ENCODE measurements at regions not wholly inside any gene's neighbourhood (a gene's known extent, or its start where the extent isn't known, plus 50 kb on each side); places are given as distances from the start of the nearest gene placed in this dataset.

DNA sequence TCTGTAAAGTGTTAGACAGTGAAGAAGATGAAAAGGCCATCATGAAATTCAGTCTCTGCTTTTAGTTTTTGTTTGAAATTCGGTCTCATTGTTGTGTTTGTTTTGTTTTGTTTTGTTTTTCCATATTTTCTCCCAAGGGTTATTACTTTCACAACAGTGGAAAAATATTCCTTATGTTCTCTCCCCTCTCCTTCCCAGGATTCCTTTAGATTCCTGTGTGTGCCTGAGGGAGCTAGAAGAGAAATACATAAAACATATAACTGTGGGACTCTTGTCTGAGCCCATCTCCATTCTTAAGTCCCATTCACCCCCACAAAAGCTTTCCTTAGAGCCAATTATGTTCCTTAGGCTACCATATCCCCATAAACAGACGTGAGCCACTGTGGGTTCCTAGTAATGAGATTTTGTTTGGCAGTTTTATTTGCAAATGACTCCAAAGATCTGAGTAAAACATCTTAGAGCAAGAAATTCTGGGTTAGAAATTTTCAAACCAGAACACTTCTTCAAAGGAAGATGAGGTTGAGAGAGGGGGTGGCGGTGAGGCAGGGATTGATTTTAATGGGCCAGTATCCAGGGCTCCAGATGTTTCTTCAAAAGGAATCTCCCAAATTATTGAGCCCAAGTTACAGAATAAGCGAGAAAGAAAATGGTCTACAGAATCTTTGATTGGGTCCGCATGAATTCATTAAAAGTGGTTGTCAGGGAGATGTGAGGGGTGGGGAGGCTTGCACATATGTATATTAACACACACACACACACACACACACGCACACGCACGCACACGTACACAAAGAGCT is 157.8 kb upstream of the TNP1 start:
- Histone ChIP-seq H3K4me3 (ENCODE audit: low read length) (no peak overlapping the region), H3K9me3 (ENCODE audit: low read length) (no peaks in the 10 kb centered on the region), H3K27ac (ENCODE audit: low read length) (no peak overlapping the region), H3K4me1 (ENCODE audit: low read length) (no peaks in the 10 kb centered on the region), H3K9me2 (replicated peaks; ENCODE audit: insufficient read depth, low read length) (no peaks in the 10 kb centered on the region), H4K20me1 (ENCODE audit: insufficient read depth, low read depth, low read length) (no peaks in the 10 kb centered on the region), H3K9ac (ENCODE audit: low read length) (no peak overlapping the region), H2AFZ (ENCODE audit: low read length) (no peak overlapping the region), H3K27me3 (ENCODE audit: low read length) (no peaks in the 10 kb centered on the region; the same call in 1 of the 2 replicates), H3K4me2 (ENCODE audit: low read depth, low read length, poor library complexity, severe bottlenecking) (no peak overlapping the region), H3K36me3 (ENCODE audit: insufficient read depth, low read length) (no peaks in the 10 kb centered on the region), H3K79me2 (ENCODE audit: low read length) (no peaks in the 10 kb centered on the region)
- no peak for DNase-seq

DNA sequence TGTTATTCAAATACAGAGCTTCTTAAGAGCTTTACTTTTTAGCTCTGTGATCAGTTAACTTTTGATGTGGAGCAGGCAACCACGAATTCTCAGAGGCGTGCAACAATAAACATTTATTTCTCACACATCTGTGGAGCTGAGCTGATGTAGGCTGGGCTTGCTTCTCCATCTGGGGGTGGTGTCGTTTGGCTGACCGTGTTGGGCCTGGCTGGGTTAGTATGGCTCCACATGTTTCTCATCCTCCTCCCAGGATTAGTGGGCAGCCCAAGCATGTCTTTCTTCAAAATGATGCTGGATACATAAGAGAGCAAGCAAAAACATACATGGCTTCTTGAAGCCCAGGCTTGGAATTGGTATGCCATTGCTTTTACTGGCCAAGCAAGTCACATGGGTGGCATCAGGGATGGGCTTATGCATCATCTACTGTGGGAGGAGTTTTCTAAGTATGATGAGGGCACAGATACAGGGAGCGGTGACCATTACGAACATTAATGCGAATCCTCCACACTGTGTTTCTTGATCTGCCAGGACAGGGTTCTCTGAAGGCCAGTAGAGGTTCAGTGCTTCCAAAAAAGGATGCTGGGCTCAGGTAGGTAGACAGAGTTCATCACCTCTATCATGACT is 157.0 kb upstream of the TNP1 start:
- no peak overlapping the region for H3K4me2 ChIP-seq (ENCODE audit: low read depth, low read length, poor library complexity, severe bottlenecking)
- no peaks in the 10 kb centered on the region for H4K20me1 ChIP-seq (ENCODE audit: insufficient read depth, low read depth, low read length)
- no peak overlapping the region for H3K27ac ChIP-seq (ENCODE audit: low read length)
- H3K4me1 ChIP-seq (ENCODE audit: low read length), result no peaks in the 10 kb centered on the region
- H3K9me3 ChIP-seq (ENCODE audit: low read length), result no peaks in the 10 kb centered on the region
- H2AFZ ChIP-seq (ENCODE audit: low read length), result no peak overlapping the region
- H3K4me3 ChIP-seq (ENCODE audit: low read length), result no peak overlapping the region
- no peaks in the 10 kb centered on the region for H3K79me2 ChIP-seq (ENCODE audit: low read length)
- H3K27me3 ChIP-seq (ENCODE audit: low read length), result no peaks in the 10 kb centered on the region; the same call in 1 of the 2 replicates
- no peaks in the 10 kb centered on the region for H3K9me2 ChIP-seq (replicated peaks; ENCODE audit: insufficient read depth, low read length)
- H3K36me3 ChIP-seq (ENCODE audit: insufficient read depth, low read length), result no peaks in the 10 kb centered on the region
- DNase-seq, result no peak
- H3K9ac ChIP-seq (ENCODE audit: low read length), result no peak overlapping the region

DNA sequence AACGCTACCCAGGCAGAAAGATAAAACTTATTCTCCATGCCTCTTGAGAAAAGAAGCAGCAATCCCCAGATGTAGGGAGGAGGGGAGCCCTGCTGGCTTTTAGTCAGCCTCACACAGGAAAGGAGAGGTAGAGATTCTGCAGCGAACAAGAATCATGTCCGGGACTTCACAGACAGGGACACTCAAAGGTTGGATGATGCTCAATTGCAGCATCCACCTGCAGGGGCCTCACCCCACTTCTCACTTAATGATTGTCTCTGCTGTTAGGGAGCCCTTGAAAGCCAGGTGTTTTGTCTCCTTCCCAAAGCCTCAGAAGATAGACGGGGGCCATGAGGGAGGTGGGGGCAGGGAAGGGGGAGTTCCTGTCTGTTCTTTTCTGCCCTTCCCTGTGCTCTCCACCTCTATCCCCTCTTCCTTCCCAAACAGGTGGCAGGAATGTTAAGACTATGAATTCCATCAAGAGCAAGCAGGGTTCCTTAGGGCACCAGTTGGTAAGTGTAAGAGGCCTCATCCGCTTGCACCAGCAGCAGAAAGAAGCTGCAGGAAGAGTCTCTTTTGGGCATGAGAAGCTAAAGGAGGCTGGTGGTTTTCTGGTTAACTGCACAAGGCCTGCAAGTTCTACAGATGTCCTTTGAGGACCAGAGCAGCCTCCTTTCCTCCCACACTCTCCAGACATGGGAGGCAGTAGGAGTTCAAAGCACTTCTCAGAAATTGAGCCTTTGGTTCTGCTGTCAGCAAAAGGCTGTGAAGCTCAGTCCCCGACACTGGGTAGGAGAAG is 154.7 kb upstream of the TNP1 start:
- no peak for DNase-seq
- Histone ChIP-seq H3K27me3 (ENCODE audit: low read length) (no peaks in the 10 kb centered on the region; the same call in 1 of the 2 replicates), H3K36me3 (ENCODE audit: insufficient read depth, low read length) (no peaks in the 10 kb centered on the region), H3K4me1 (ENCODE audit: low read length) (no peaks in the 10 kb centered on the region), H3K9me3 (ENCODE audit: low read length) (no peaks in the 10 kb centered on the region), H3K9ac (ENCODE audit: low read length) (no peak overlapping the region), H3K4me3 (ENCODE audit: low read length) (no peak overlapping the region), H4K20me1 (ENCODE audit: insufficient read depth, low read depth, low read length) (no peaks in the 10 kb centered on the region), H3K9me2 (replicated peaks; ENCODE audit: insufficient read depth, low read length) (no peaks in the 10 kb centered on the region), H3K27ac (ENCODE audit: low read length) (no peak overlapping the region), H3K4me2 (ENCODE audit: low read depth, low read length, poor library complexity, severe bottlenecking) (no peak overlapping the region), H2AFZ (ENCODE audit: low read length) (no peak overlapping the region), H3K79me2 (ENCODE audit: low read length) (no peaks in the 10 kb centered on the region)

DNA sequence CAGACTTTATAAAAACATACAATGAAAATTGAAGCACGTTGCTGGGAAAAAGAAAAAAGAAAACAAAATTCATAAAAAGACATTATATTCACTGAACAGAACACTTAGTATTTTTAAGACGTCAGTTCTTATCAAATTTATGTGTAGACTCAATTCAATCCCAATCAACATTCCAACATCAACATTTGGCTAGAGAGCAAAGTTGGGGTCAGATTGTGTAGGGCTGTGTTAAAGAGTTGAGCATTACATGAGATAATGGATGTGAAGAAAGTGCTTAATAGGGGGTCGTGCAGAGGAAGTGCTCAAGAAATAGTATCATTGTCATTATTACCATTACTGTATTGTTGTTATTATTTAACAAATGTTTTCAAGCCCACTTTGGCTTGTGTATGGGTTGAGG is 154.1 kb upstream of the TNP1 start:
- Histone ChIP-seq H2AFZ (ENCODE audit: low read length) (no peak overlapping the region), H3K79me2 (ENCODE audit: low read length) (no peaks in the 10 kb centered on the region), H3K9me3 (ENCODE audit: low read length) (no peaks in the 10 kb centered on the region), H3K36me3 (ENCODE audit: insufficient read depth, low read length) (no peaks in the 10 kb centered on the region), H3K4me3 (ENCODE audit: low read length) (no peak overlapping the region), H3K27ac (ENCODE audit: low read length) (no peak overlapping the region), H3K27me3 (ENCODE audit: low read length) (no peaks in the 10 kb centered on the region; the same call in 1 of the 2 replicates), H4K20me1 (ENCODE audit: insufficient read depth, low read depth, low read length) (no peaks in the 10 kb centered on the region), H3K9ac (ENCODE audit: low read length) (no peak overlapping the region), H3K9me2 (replicated peaks; ENCODE audit: insufficient read depth, low read length) (no peaks in the 10 kb centered on the region), H3K4me1 (ENCODE audit: low read length) (no peaks in the 10 kb centered on the region), H3K4me2 (ENCODE audit: low read depth, low read length, poor library complexity, severe bottlenecking) (no peak overlapping the region)
- DNase-seq, result no peak

DNA sequence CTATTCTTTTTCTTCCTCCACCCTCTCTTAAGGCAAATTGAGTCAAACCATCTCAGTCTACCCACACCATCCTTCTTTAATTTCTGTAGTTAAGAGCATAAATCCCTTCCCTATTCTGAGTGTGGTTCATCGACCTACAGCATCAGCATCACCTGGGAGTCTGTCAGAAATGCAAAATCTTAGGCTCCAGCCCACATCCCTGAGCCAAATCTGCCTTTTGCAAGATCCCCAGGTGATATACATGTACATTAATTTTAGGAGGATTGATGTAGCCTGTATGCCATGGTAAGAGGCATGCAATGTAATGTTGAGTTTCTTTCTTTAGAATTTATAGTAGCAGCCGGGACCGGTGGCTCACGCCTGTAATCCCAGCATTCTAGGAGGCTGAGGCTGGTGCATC is 151.7 kb upstream of the TNP1 start:
- Histone ChIP-seq H3K9me3 (ENCODE audit: low read length) (no peaks in the 10 kb centered on the region), H2AFZ (ENCODE audit: low read length) (no peak overlapping the region), H3K9ac (ENCODE audit: low read length) (no peak overlapping the region), H3K4me3 (ENCODE audit: low read length) (no peak overlapping the region), H3K27ac (ENCODE audit: low read length) (no peak overlapping the region), H3K9me2 (replicated peaks; ENCODE audit: insufficient read depth, low read length) (no peaks in the 10 kb centered on the region), H3K79me2 (ENCODE audit: low read length) (no peaks in the 10 kb centered on the region), H4K20me1 (ENCODE audit: insufficient read depth, low read depth, low read length) (no peaks in the 10 kb centered on the region), H3K4me1 (ENCODE audit: low read length) (no peaks in the 10 kb centered on the region), H3K4me2 (ENCODE audit: low read depth, low read length, poor library complexity, severe bottlenecking) (no peak overlapping the region), H3K36me3 (ENCODE audit: insufficient read depth, low read length) (no peaks in the 10 kb centered on the region), H3K27me3 (ENCODE audit: low read length) (no peaks in the 10 kb centered on the region; the same call in 1 of the 2 replicates)
- DNase-seq, result no peak

DNA sequence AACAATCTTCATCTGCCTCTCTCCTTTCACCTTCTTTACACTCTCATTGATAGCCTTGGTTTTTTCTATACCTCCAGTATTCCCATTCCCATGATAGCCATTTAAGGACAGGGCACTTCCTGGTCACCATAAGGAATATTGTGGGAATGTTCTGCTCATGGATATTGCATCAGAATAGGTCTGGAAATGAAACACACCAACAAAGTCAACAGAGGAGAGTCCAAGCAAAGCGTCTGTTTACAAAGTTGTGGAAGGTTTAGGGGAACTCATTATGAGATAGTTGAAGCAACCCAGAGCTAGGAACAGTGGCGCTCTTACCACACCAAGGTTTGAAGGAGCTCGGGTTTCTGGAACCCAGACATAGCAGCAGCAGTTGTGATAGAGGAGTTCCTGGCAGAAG is 150.3 kb upstream of the TNP1 start:
- Histone ChIP-seq H4K20me1 (ENCODE audit: insufficient read depth, low read depth, low read length) (no peaks in the 10 kb centered on the region), H3K36me3 (ENCODE audit: insufficient read depth, low read length) (no peaks in the 10 kb centered on the region), H3K27me3 (ENCODE audit: low read length) (no peaks in the 10 kb centered on the region; the same call in 1 of the 2 replicates), H3K4me1 (ENCODE audit: low read length) (no peaks in the 10 kb centered on the region), H2AFZ (ENCODE audit: low read length) (no peak overlapping the region), H3K9me3 (ENCODE audit: low read length) (no peaks in the 10 kb centered on the region), H3K27ac (ENCODE audit: low read length) (no peak overlapping the region), H3K4me3 (ENCODE audit: low read length) (no peak overlapping the region), H3K79me2 (ENCODE audit: low read length) (no peaks in the 10 kb centered on the region), H3K9ac (ENCODE audit: low read length) (no peak overlapping the region), H3K4me2 (ENCODE audit: low read depth, low read length, poor library complexity, severe bottlenecking) (no peak overlapping the region), H3K9me2 (replicated peaks; ENCODE audit: insufficient read depth, low read length) (no peaks in the 10 kb centered on the region)
- no peak for DNase-seq

DNA sequence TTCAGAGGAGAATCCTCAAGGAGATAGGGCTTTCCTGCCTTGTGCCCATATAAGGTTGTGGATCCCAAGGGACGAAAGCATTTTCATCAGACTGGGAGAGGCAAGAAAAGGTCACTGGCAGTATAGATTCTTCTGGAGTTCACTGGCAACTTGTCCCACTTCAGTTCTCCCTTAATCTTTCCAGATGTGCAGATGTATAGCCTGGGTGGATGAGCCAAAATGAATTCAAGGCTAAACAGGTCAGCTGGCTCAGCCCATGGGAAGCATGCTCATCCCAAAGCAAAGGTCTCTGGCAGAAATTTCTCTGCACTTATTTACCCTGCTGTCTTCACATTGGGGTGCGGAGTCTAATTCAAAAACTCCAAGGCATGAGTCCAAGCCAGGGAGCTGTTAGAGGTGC is 148.9 kb upstream of the TNP1 start:
- H3K9ac ChIP-seq (ENCODE audit: low read length), result no peak overlapping the region
- H3K4me3 ChIP-seq (ENCODE audit: low read length), result no peak overlapping the region
- H3K27me3 ChIP-seq (ENCODE audit: low read length), result no peaks in the 10 kb centered on the region; the same call in 1 of the 2 replicates
- no peaks in the 10 kb centered on the region for H3K36me3 ChIP-seq (ENCODE audit: insufficient read depth, low read length)
- H3K4me1 ChIP-seq (ENCODE audit: low read length), result no peaks in the 10 kb centered on the region
- H3K27ac ChIP-seq (ENCODE audit: low read length), result no peak overlapping the region
- H3K9me2 ChIP-seq (replicated peaks; ENCODE audit: insufficient read depth, low read length), result no peaks in the 10 kb centered on the region
- no peaks in the 10 kb centered on the region for H3K9me3 ChIP-seq (ENCODE audit: low read length)
- no peak overlapping the region for H3K4me2 ChIP-seq (ENCODE audit: low read depth, low read length, poor library complexity, severe bottlenecking)
- H3K79me2 ChIP-seq (ENCODE audit: low read length), result no peaks in the 10 kb centered on the region
- H4K20me1 ChIP-seq (ENCODE audit: insufficient read depth, low read depth, low read length), result no peaks in the 10 kb centered on the region
- DNase-seq, result no peak
- H2AFZ ChIP-seq (ENCODE audit: low read length), result no peak overlapping the region

DNA sequence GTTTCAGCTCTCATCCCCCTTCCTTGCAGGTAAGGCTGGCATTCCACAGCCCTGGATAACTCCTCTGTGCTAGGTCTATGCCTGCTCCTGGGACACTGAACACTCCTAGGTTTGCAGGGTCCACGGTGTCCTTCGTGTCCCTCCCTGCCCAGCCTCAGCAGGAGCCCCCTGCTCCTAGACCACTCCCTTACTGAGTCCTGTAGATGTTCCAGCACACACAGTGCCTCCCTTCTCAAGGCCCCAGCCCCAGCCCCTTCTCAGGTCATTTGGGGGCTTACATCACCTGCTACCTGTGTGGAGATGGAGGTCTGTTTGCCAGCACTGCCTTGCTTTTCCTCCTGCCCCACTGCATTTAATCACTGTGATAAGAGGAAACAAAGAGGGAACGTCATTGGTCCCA is 146.4 kb upstream of the TNP1 start:
- H2AFZ ChIP-seq (ENCODE audit: low read length), result no peak overlapping the region
- DNase-seq, result no peak
- no peaks in the 10 kb centered on the region for H3K9me3 ChIP-seq (ENCODE audit: low read length)
- H3K9ac ChIP-seq (ENCODE audit: low read length), result no peak overlapping the region
- no peak overlapping the region for H3K4me3 ChIP-seq (ENCODE audit: low read length)
- H4K20me1 ChIP-seq (ENCODE audit: insufficient read depth, low read depth, low read length), result no peaks in the 10 kb centered on the region
- H3K27ac ChIP-seq (ENCODE audit: low read length), result no peak overlapping the region
- no peaks in the 10 kb centered on the region for H3K9me2 ChIP-seq (replicated peaks; ENCODE audit: insufficient read depth, low read length)
- no peaks in the 10 kb centered on the region for H3K4me1 ChIP-seq (ENCODE audit: low read length)
- no peak overlapping the region for H3K4me2 ChIP-seq (ENCODE audit: low read depth, low read length, poor library complexity, severe bottlenecking)
- H3K36me3 ChIP-seq (ENCODE audit: insufficient read depth, low read length), result no peaks in the 10 kb centered on the region
- H3K27me3 ChIP-seq (ENCODE audit: low read length), result no peaks in the 10 kb centered on the region
- no peaks in the 10 kb centered on the region for H3K79me2 ChIP-seq (ENCODE audit: low read length)
